Left lung (tissue), 4 donors: ENCODE measurements at regions not wholly inside any gene's neighbourhood (a gene's known extent, or its start where the extent isn't known, plus 50 kb on each side); places are given as distances from the start of the nearest gene placed in this dataset.
"Not testable (repeated sequence)": the region's sequence is repeated elsewhere in the genome, so short reads cannot be mapped to it uniquely, and the experiment has no call there.

Experiments
- ATAC-seq: fragments of 200-7000 bp; cut with Tn5 transposase; one replicate; pipeline ENCODE4 v1.9.1; 2020; ENCODE audit warnings: moderate library complexity
- DNase-seq, 4 donors: peaks; one replicate each; pipeline ENCODE4 v3.0.0-alpha.2; 2013 to 2020
- H3K27ac ChIP-seq, 2 donors: fragments of 200-600 bp; sonication (generic) in 1 of 2; one replicate each; pipeline versions ENCODE4 v1.5.0 to v1.8.0; 2020 to 2021
- H3K27me3 ChIP-seq, 2 donors: fragments of 200-600 bp; sonication (generic) in 1 of 2; one replicate each; pipeline versions ENCODE4 v1.5.0 to v1.8.0; 2020 to 2021
- H3K36me3 ChIP-seq, 2 donors: fragments of 200-600 bp; sonication (generic) in 1 of 2; one replicate each; pipeline versions ENCODE4 v1.5.0 to v1.8.0; 2020 to 2021
- H3K4me1 ChIP-seq, 2 donors: fragments of 200-600 bp; one replicate each; pipeline ENCODE4 v1.8.0; 2021
- H3K4me3 ChIP-seq, 2 donors: fragments of 200-600 bp; sonication (generic) in 1 of 2; one replicate each; pipeline versions ENCODE4 v1.5.0 to v1.8.0; 2020 to 2021; ENCODE audit warnings: mild to moderate bottlenecking in 1 of 2
- H3K9me3 ChIP-seq, 2 donors: fragments of 200-600 bp; sonication (generic) in 1 of 2; one replicate each; pipeline versions ENCODE4 v1.5.0 to v1.8.0; 2020 to 2021
- intact Hi-C, 2 donors: fragments of 100-400 bp; cut with DNase I; formaldehyde crosslinking; loops; one replicate each; pipeline versions ENCODE4 v1.11.2 to v1.14.2; 2022
- TF ChIP-seq, protein P1 (sequence below), 2 donors: fragments of 200-600 bp; sonication (generic) in 1 of 2; IDR thresholded peaks; one replicate each; pipeline versions ENCODE4 v1.5.0 to v1.8.0; 2021; ENCODE audit warnings: antibody characterized with exemption in 2 of 2
- donor health status: DM: no; HTN: yes; CAD: no.
- donor health status: DM: no; HTN: no; CAD: no.

DNA sequence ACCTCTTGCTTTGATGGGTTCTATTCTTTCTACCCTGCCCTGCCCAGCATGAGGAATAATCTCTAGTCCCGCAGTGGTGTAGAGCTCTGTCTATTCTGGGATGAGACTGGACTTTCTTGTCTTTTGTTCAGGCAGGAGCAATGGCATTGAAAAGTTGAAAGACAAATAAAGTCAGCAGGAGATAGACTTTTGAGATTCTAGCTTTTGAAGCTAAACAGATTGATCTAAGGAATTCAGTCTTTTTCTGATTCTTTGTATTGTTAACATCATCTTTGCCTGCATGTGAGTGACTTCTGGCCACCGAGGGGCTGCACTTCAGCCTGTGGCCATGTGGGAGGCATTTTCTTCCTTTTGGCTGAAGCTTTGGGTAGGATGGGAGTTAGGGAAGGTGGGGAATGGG lies 132.4 kb downstream of the MRPL57 start:
- Histone ChIP-seq H3K27ac (no peak overlapping the region), H3K4me1 (no peaks in the 10 kb centered on the region), H3K36me3 (no peaks in the 10 kb centered on the region), H3K4me3 (no peak overlapping the region), H3K27me3 (no peaks in the 10 kb centered on the region), H3K9me3 (no peaks in the 10 kb centered on the region)
- DNase-seq (no peak), ATAC-seq (no peak)
- intact Hi-C loops, result no loop called here
- TF ChIP-seq, protein P1, sequence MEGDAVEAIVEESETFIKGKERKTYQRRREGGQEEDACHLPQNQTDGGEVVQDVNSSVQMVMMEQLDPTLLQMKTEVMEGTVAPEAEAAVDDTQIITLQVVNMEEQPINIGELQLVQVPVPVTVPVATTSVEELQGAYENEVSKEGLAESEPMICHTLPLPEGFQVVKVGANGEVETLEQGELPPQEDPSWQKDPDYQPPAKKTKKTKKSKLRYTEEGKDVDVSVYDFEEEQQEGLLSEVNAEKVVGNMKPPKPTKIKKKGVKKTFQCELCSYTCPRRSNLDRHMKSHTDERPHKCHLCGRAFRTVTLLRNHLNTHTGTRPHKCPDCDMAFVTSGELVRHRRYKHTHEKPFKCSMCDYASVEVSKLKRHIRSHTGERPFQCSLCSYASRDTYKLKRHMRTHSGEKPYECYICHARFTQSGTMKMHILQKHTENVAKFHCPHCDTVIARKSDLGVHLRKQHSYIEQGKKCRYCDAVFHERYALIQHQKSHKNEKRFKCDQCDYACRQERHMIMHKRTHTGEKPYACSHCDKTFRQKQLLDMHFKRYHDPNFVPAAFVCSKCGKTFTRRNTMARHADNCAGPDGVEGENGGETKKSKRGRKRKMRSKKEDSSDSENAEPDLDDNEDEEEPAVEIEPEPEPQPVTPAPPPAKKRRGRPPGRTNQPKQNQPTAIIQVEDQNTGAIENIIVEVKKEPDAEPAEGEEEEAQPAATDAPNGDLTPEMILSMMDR (IDR thresholded peaks at IDR 0.05), result no peak

DNA sequence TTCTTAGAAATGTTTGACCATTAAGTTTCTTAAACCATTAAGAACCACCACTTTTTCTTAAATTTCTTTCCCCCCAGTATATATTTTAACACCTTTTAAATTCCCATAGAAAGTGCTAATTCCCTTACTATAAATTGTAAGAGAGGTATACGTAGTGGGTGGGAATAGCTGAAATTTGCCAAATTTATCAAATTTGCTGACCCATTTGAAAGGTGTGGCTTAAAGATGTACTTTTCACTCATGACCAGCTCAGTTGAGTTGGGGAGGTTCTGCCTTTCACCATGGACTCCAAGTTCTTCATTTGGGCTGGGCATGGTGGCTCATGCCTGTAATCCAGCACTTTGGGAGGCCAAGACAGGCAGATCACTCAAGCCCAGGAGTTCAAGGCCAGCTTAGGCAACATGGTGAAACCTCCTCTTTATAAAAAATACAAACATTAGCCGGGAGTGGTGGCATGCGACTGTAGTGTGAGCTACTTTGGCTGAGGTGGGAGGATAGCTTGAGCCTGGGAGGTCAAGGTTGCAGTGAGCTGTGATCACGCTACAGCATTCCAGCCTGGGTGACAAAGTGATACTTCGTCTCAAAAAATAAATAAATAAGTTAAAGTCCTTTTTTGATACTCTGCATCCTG lies 133.2 kb downstream of the MRPL57 start:
- TF ChIP-seq, protein P1 (IDR thresholded peaks at IDR 0.05), result no peak
- intact Hi-C loops, result no loop called here
- DNase-seq (no peak), ATAC-seq (no peak)
- no peaks in the 10 kb centered on the region for H3K9me3 ChIP-seq
- H3K36me3 ChIP-seq, result no peaks in the 10 kb centered on the region
- no peaks in the 10 kb centered on the region for H3K27me3 ChIP-seq
- no peaks in the 10 kb centered on the region for H3K4me1 ChIP-seq
- no peak overlapping the region for H3K27ac ChIP-seq
- H3K4me3 ChIP-seq, result no peak overlapping the region

GRCh38 chr13:21310220-21310619 lies 133.8 kb downstream of the MRPL57 start:
- Histone ChIP-seq H3K27me3 (no peaks in the 10 kb centered on the region), H3K9me3 (no peaks in the 10 kb centered on the region), H3K36me3 (no peaks in the 10 kb centered on the region), H3K27ac (no peak overlapping the region), H3K4me1 (no peaks in the 10 kb centered on the region), H3K4me3 (no peak overlapping the region)
- DNase-seq, result no peak
- TF ChIP-seq, protein P1 (IDR thresholded peaks at IDR 0.05), result no peak
- intact Hi-C loops, result no loop called here
- ATAC-seq, result no peak

DNA sequence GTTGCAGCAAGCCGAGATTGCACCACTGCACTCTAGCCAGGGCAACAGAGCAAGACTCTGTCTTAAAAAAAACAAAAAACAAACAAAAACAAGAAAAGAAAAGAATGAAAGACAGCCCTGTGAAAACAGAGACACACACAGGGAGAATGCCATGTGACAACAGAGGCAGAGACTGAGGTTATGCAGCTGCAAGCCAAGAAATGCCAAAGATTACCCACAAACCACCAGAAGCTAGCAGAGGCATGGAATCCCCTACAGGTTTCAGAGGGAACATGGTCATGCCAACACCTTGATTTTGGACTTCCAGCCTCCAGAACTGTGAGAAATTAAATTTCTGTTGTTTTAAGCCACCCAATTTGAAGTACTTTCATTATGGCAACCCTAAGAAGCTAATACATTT lies 138.5 kb downstream of the MRPL57 start:
- H3K9me3 ChIP-seq, ATAC-seq, H3K4me1 ChIP-seq, DNase-seq, H3K36me3 ChIP-seq, H3K4me3 ChIP-seq, intact Hi-C loops, H3K27me3 ChIP-seq, H3K27ac ChIP-seq: not testable (repeated sequence)

- Histone ChIP-seq H3K27ac (no peak overlapping the region), H3K4me3 (no peak overlapping the region), H3K27me3 (no peaks in the 10 kb centered on the region), H3K4me1 (no peaks in the 10 kb centered on the region), H3K9me3 (peaks cover 0 to 2% of the 10 kb centered on the region in 2 donors), H3K36me3 (peaks cover 0 to 8% of the 10 kb centered on the region in 2 donors)
- TF ChIP-seq, protein P1 (IDR thresholded peaks at IDR 0.05), result no peak
- intact Hi-C loops, result no loop called here
- ATAC-seq, result no peak
- no peak for DNase-seq
These were observed 139.9 kb downstream of the MRPL57 start for GRCh38 chr13:21316376-21316775.
